Mesodermal cell (in vitro differentiated cells): ENCODE measurements at regions not wholly inside any gene's neighbourhood (a gene's known extent, or its start where the extent isn't known, plus 50 kb on each side); places are given as distances from the start of the nearest gene placed in this dataset.

ENCODE experiments used
- H3K27ac ChIP-seq: 2 replicates; pipeline ENCODE4 v1.7.0; 2013; ENCODE audit warnings: mild to moderate bottlenecking, low read depth, low read length, moderate library complexity; ENCODE audit not compliant: severe bottlenecking
- H3K36me3 ChIP-seq: 2 replicates; pipeline ENCODE4 v1.7.1; 2013; ENCODE audit warnings: mild to moderate bottlenecking, low read length, moderate library complexity; ENCODE audit not compliant: control insufficient read depth, insufficient read depth
- H3K4me1 ChIP-seq: one replicate; pipeline ENCODE4 v1.7.1; 2013; ENCODE audit warnings: mild to moderate bottlenecking, low read length; ENCODE audit not compliant: insufficient read depth, control insufficient read depth, poor library complexity, severe bottlenecking
- H3K4me3 ChIP-seq: 2 replicates; pipeline ENCODE4 v1.7.0; 2013; ENCODE audit warnings: low read length, control low read depth, mild to moderate bottlenecking; ENCODE audit not compliant: insufficient read depth, poor library complexity, severe bottlenecking; ENCODE audit errors: extremely low read depth
- H3K9me3 ChIP-seq: 2 replicates; pipeline ENCODE4 v1.7.1; 2013; ENCODE audit warnings: mild to moderate bottlenecking, low read length, moderate library complexity; ENCODE audit not compliant: control insufficient read depth
- WGBS, 2 experiments: methylation state at CpG; one replicate each; pipeline ENCODE4 v1.1.5; 2013; ENCODE audit warnings: missing lambda C conversion rate in 2 of 2; ENCODE audit not compliant: insufficient coverage in 2 of 2; 5-methylcytosine and 5-hydroxymethylcytosine counted together

GRCh38 chr20:39269493-39270217 lies 307.5 kb downstream of the DHX35 start:
- Histone ChIP-seq H3K36me3 (no peaks in the 10 kb centered on the region), H3K9me3 (no peaks in the 10 kb centered on the region), H3K4me1 (peaks cover 6% of the 10 kb centered on the region), H3K4me3 (no peak overlapping the region), H3K27ac (no peak overlapping the region)
- 73 to 100% methylated on average over 1 of the region's 1 CpG for WGBS, 2 experiments

DNA sequence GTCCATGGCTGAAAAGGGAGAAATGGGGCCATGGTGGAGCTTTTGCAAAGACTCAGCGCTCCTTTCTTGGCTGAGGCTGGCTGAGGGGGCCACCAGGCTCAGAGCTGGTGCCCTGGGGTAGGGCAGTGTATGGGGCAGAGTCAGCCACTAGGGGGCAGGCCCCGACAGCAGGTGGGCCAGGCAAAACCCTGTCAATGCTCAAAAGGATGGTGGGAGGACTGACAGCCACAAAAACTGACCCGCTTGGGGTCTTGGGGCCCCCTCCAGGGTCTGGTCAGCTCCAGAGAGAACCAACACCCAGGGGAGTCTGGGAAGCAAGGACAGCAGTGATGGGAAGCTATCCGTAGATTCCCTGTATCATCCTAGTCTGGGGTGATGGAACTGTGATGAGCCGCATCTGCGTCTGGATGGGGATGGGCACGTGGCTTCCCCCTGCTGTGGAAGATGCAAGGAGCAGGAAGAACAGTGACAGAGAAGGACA lies 306.9 kb downstream of the DHX35 start:
- WGBS, 2 experiments, result 29% methylated on average over 6 to 7 of the region's 7 CpGs
- Histone ChIP-seq H3K4me3 (no peak overlapping the region), H3K36me3 (no peaks in the 10 kb centered on the region), H3K27ac (no peak overlapping the region), H3K9me3 (no peaks in the 10 kb centered on the region), H3K4me1 (peaks cover 6% of the 10 kb centered on the region)

DNA sequence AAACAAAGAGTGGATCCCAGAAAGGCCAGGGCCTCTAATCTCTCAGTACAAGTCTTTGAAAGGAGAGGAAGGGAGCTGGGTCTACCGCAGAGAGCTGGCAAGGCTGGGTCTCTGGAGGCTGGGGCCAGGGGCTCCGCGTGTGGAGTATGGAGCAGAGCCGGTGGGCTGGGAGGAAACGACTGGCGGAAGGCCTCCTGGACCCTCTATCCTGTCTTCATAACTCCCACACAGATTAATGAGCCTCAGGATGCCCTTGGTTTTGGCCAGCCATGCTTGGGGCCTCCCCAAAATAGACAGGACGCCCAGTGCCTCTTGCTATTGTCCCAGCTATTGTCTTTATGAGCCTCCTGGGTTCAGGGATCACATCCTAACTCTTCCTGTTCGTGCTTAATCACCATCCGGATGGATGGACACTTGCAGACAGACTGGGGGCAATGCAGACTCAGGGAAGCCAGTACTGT lies 306.4 kb downstream of the DHX35 start:
- 81 to 89% methylated on average over 5 to 9 of the region's 9 CpGs for WGBS, 2 experiments

DNA sequence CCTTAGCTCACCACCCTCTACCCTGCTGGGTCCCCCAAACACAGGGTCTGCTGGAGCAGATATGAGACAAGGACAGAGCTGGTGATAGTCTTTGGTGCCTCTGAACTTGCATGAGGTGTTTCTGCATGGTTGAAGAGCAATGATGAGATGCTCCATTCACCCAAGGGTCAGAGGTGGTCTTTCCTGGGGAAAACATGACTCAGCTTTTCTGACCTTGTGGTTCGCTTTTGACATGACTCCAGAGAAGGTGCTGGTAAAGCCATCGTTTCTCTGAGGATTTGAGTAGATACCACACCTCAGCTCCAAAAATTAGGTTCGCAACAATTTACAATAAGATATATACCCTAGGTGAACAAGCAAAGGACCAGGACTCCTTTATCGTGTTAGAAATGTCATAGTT lies 304.8 kb downstream of the DHX35 start:
- WGBS, 2 experiments, result 77 to 83% methylated on average over 1 to 3 of the region's 4 CpGs
- Histone ChIP-seq H3K36me3 (no peaks in the 10 kb centered on the region), H3K4me3 (no peak overlapping the region), H3K4me1 (peaks cover 6% of the 10 kb centered on the region), H3K9me3 (no peaks in the 10 kb centered on the region), H3K27ac (no peak overlapping the region)

More for the DNA sequence above, 306.4 kb downstream of the DHX35 start:
- Histone ChIP-seq H3K36me3 (no peaks in the 10 kb centered on the region), H3K9me3 (no peaks in the 10 kb centered on the region), H3K4me1 (peaks cover 6% of the 10 kb centered on the region), H3K4me3 (no peak overlapping the region), H3K27ac (no peak overlapping the region)

DNA sequence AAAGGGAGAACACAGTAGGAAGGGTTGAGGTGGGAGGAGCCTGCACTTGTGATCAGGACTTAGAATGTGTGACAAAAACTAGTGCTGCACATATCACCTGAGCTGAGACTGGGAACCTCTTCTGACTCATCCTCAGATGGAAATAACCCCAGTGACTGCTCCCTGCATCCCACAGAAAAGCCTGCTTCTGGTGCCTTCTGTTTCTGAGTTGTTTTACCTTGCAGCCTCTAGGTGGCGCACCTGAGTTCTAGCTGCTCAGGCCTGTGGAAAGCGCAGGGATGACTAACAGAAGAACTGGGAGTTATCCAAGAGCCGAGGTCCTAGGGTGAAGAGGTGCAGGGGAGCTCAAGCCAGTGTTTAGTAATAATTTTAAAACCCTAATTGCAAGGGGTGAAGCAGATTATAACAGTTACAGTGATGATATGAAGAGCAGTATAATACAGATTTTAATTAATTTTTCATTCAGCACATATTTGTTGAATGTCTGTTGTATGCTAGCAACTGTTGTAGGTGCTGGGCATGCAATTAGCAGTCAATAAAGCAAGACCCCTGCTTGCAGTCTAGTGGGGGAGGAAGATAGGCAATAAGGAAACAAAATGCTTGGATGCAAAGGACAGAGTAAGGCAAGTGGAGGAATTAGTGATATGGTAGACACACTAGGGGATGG lies 302.5 kb downstream of the DHX35 start:
- 0 to 21% methylated on average over 2 to 3 of the region's 3 CpGs for WGBS, 2 experiments
- Histone ChIP-seq H3K36me3 (no peaks in the 10 kb centered on the region), H3K27ac (no peak overlapping the region), H3K4me3 (no peak overlapping the region), H3K4me1 (no peaks in the 10 kb centered on the region), H3K9me3 (no peaks in the 10 kb centered on the region)

GRCh38 chr20:39263076-39263475 lies 300.9 kb downstream of the DHX35 start:
- H3K4me3 ChIP-seq, result no peak overlapping the region
- H3K36me3 ChIP-seq, result no peaks in the 10 kb centered on the region
- no peaks in the 10 kb centered on the region for H3K4me1 ChIP-seq
- H3K27ac ChIP-seq, result no peak overlapping the region
- H3K9me3 ChIP-seq, result no peaks in the 10 kb centered on the region

- Histone ChIP-seq H3K4me3 (no peak overlapping the region), H3K4me1 (no peaks in the 10 kb centered on the region), H3K36me3 (no peaks in the 10 kb centered on the region), H3K9me3 (no peaks in the 10 kb centered on the region), H3K27ac (no peak overlapping the region)
- 71 to 100% methylated on average over 2 of the region's 2 CpGs for WGBS, 2 experiments
Measured at GRCh38 chr20:39259808-39260207, 297.7 kb downstream of the DHX35 start.

DNA sequence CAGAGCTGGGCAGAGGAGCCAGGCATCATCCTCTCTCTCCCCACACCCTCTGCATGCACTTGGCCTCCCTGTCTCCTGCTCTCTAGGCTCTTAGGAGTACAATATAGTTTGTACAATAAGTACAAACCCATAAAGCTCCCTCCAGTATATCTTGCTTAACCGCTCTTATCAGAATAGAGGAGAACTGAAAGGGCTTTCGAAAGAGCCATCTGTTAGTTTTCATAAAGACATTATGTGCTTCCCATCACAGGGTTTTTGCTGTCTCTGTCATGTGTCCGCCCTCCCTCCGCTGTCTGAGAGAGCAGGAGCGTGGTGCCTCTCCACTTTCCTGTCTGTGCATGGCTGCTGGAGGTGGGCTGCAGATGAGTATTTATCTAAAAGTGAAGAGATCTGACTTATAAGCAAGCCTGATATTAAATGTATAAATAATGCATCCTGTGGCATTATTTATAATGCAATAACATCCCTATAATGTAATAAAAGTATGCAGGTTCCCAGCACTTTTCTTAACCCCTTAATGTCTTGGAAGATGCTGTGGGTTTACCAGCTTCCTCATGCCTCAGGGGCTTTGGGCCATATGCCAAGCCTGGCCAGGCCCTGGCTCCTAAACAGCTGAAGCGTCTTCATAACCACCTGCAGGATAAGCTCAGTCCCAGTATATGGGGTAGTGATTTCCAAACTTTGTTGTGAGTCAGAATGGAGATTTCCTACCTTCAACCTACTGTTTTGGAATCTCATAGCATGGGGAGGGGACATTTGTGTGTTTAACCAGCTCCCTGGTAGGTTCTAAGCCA lies 297.1 kb downstream of the DHX35 start:
- Histone ChIP-seq H3K4me1 (no peaks in the 10 kb centered on the region), H3K4me3 (no peak overlapping the region), H3K9me3 (no peaks in the 10 kb centered on the region), H3K36me3 (no peaks in the 10 kb centered on the region), H3K27ac (no peak overlapping the region)
- 88 to 89% methylated on average over 4 to 5 of the region's 6 CpGs for WGBS, 2 experiments

GRCh38 chr20:39258253-39258652 lies 296.1 kb downstream of the DHX35 start:
- no peaks in the 10 kb centered on the region for H3K4me1 ChIP-seq
- no peak overlapping the region for H3K27ac ChIP-seq
- H3K36me3 ChIP-seq, result no peaks in the 10 kb centered on the region
- 83 to 88% methylated on average over 1 to 2 of the region's 4 CpGs for whole genome bisulfite sequencing, 2 experiments
- no peak overlapping the region for H3K4me3 ChIP-seq
- H3K9me3 ChIP-seq, result no peaks in the 10 kb centered on the region

GRCh38 chr20:39253051-39253755 lies 291.1 kb downstream of the DHX35 start:
- Histone ChIP-seq H3K36me3 (no peaks in the 10 kb centered on the region), H3K27ac (no peak overlapping the region), H3K9me3 (no peaks in the 10 kb centered on the region), H3K4me3 (no peak overlapping the region), H3K4me1 (no peaks in the 10 kb centered on the region)
- WGBS, 2 experiments, result 72 to 100% methylated on average over 2 to 5 of the region's 9 CpGs
